ENCODE measurements at regions not wholly inside any gene's neighbourhood (a gene's known extent, or its start where the extent isn't known, plus 50 kb on each side); places are given as distances from the start of the nearest gene placed in this dataset.

- no peak for DNase-seq
- Histone ChIP-seq H3K27me3 (no peaks in the 10 kb centered on the region), H3K27ac (no peak overlapping the region), H3K36me3 (no peaks in the 10 kb centered on the region), H3K4me1 (no peaks in the 10 kb centered on the region), H3K4me3 (no peak overlapping the region), H3K9me3 (peaks cover 0 to 39% of the 10 kb centered on the region in 2 donors)
- no peak for ATAC-seq
- no peak for TF ChIP-seq CTCF (IDR thresholded peaks at IDR 0.05)
- intact Hi-C loops (cut with DNase I): no loop called here
Observed at GRCh38 chr11:101215069-101215468, 85.5 kb upstream of the PGR start.

GRCh38 chr11:101211407-101211975, 81.9 kb upstream of the PGR start:
- TF ChIP-seq CTCF (IDR thresholded peaks at IDR 0.05): no peak
- Histone ChIP-seq H3K27me3 (no peaks in the 10 kb centered on the region), H3K4me3 (no peak overlapping the region), H3K27ac (no peak overlapping the region), H3K36me3 (no peaks in the 10 kb centered on the region), H3K4me1 (no peaks in the 10 kb centered on the region), H3K9me3 (peaks cover 0 to 48% of the 10 kb centered on the region in 2 donors)
- intact Hi-C loops (cut with DNase I): no loop called here
- DNase-seq (no peak), ATAC-seq (no peak)

- Histone ChIP-seq H3K4me1 (no peaks in the 10 kb centered on the region), H3K36me3 (no peaks in the 10 kb centered on the region), H3K27ac (no peak overlapping the region), H3K27me3 (no peaks in the 10 kb centered on the region), H3K9me3 (peaks cover 0 to 20% of the 10 kb centered on the region in 2 donors), H3K4me3 (no peak overlapping the region)
- no peak for DNase-seq
- TF ChIP-seq CTCF (IDR thresholded peaks at IDR 0.05): no peak
- intact Hi-C loops (cut with DNase I): no loop called here
- ATAC-seq: no peak
Observed at GRCh38 chr11:101202614-101203013, 73.0 kb upstream of the PGR start.

- Histone ChIP-seq H3K9me3 (peaks cover 0 to 4% of the 10 kb centered on the region in 2 donors), H3K4me1 (no peaks in the 10 kb centered on the region), H3K27me3 (no peaks in the 10 kb centered on the region), H3K27ac (no peak overlapping the region), H3K36me3 (no peaks in the 10 kb centered on the region), H3K4me3 (no peak overlapping the region)
- ATAC-seq: no peak
- TF ChIP-seq CTCF (IDR thresholded peaks at IDR 0.05): no peak
- intact Hi-C loops (cut with DNase I): no loop called here
- no peak for DNase-seq
Observed at GRCh38 chr11:101199416-101199815, 69.8 kb upstream of the PGR start.

GRCh38 chr11:101195294-101195693, 65.7 kb upstream of the PGR start:
- no peak for TF ChIP-seq CTCF (IDR thresholded peaks at IDR 0.05)
- intact Hi-C loops (cut with DNase I): no loop called here
- no peaks in the 10 kb centered on the region for H3K9me3 ChIP-seq
- no peaks in the 10 kb centered on the region for H3K36me3 ChIP-seq
- no peak overlapping the region for H3K4me3 ChIP-seq
- no peaks in the 10 kb centered on the region for H3K27me3 ChIP-seq
- H3K27ac ChIP-seq: no peak overlapping the region
- ATAC-seq (no peak), DNase-seq (no peak)
- H3K4me1 ChIP-seq: no peaks in the 10 kb centered on the region
